Sciatic nerve (tissue), 2 donors: ENCODE measurements at regions not wholly inside any gene's neighbourhood (a gene's known extent, or its start where the extent isn't known, plus 50 kb on each side); places are given as distances from the start of the nearest gene placed in this dataset.
"Not testable (repeated sequence)": the region's sequence is repeated elsewhere in the genome, so short reads cannot be mapped to it uniquely, and the experiment has no call there.

Experiments used
- ATAC-seq: fragments of 200-7000 bp; cut with Tn5 transposase; one replicate; pipeline ENCODE4 v1.9.1; 2020; ENCODE audit warnings: mild to moderate bottlenecking, moderate library complexity
- DNase-seq: peaks from one replicate; pipeline ENCODE4 v3.0.0-alpha.2; 2020; ENCODE audit warnings: low spot score
- intact Hi-C: fragments of 100-400 bp; cut with DNase I; formaldehyde crosslinking; loops from one replicate; pipeline ENCODE4 v1.14.2; 2022
- donor health status: DM: no; HTN: no; CAD: no.
- donor health status: DM: no; HTN: no; CAD: no.

DNA sequence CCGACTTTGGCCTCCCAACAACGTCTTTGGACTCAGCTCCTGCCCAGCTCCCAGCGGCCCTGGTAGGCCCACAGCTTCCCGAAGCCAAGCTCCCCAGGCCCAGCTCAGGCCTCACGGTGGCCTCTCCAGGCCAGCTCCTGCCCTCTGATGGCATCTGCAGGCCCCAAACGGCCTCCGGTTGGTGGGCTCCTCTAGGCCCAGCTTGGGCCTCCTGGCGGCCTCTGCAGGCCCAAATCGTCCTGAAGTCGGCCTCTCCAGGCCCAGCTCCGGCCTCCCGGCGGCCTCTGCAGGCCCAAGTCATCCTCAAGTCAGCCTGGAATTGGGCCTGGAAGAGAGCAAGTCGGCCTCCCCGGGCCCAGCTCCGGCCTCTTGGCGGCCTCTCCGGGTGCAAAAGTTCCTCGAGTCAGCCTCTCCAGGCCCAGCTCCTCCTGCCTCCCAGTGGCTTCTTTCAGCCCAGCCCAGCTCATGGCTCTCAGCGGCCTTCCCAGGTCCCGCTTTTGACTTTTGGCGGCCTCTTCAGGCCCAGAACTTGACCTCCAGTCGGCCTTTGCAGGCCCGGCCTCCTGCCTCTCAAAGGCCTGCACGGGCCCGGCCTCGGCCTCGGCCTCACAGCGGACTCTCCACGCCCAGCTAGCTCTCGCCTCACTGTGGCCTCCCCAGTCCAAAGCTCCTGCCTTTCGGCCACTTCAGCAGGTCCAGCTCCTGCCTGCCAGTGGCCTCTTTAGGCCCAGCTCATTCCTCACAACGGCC is 50.9 kb upstream of the METTL14 start:
- not testable (repeated sequence) for DNase-seq

More for the DNA sequence above, 50.9 kb upstream of the METTL14 start:
- intact Hi-C loops, ATAC-seq: not testable (repeated sequence)
